ENCODE measurements at regions not wholly inside any gene's neighbourhood (a gene's known extent, or its start where the extent isn't known, plus 50 kb on each side); places are given as distances from the start of the nearest gene placed in this dataset.

- TF ChIP-seq CTCF (IDR thresholded peaks at IDR 0.05; ENCODE audit: borderline replicate concordance, extremely low read depth, low read length, poor library complexity, severe bottlenecking) (no peak), EZH2 (IDR thresholded peaks at IDR 0.05; ENCODE audit: borderline replicate concordance, low read depth, low read length, severe bottlenecking) (no peak)
Observed at GRCh38 chr17:65453204-65453931, 108.1 kb downstream of the AXIN2 start.

Measured in DND-41 (cell line).